ENCODE measurements at regions not wholly inside any gene's neighbourhood (a gene's known extent, or its start where the extent isn't known, plus 50 kb on each side); places are given as distances from the start of the nearest gene placed in this dataset.

DNA sequence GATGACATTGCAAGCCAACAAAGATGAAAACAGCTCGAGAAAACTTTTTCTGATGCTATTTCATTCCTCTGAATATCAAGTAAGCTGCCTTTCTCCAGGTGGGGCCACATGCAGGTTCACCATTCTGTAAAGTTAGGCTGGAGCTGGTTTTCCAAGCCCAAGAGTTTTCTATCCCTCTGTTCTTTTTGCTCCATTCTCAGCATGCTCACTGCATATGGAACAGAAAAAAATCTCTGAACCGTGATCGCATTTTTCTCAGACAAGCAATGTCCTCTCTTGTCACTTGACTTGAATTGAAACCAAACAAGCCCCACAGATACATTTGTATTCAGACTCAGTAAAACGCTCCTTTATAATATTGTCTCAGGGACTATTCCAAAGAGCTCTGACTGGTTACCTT lies 451.6 kb downstream of the FRK start:
- TF ChIP-seq, protein P1, sequence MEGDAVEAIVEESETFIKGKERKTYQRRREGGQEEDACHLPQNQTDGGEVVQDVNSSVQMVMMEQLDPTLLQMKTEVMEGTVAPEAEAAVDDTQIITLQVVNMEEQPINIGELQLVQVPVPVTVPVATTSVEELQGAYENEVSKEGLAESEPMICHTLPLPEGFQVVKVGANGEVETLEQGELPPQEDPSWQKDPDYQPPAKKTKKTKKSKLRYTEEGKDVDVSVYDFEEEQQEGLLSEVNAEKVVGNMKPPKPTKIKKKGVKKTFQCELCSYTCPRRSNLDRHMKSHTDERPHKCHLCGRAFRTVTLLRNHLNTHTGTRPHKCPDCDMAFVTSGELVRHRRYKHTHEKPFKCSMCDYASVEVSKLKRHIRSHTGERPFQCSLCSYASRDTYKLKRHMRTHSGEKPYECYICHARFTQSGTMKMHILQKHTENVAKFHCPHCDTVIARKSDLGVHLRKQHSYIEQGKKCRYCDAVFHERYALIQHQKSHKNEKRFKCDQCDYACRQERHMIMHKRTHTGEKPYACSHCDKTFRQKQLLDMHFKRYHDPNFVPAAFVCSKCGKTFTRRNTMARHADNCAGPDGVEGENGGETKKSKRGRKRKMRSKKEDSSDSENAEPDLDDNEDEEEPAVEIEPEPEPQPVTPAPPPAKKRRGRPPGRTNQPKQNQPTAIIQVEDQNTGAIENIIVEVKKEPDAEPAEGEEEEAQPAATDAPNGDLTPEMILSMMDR (IDR thresholded peaks at IDR 0.05): no peak
- no peak for TF ChIP-seq NFE2L1 (CRISPR knock-in tag; IDR thresholded peaks at IDR 0.05)
- TF ChIP-seq GRHL2 (CRISPR knock-in tag; IDR thresholded peaks at IDR 0.05; ENCODE audit: insufficient replicate concordance, severe bottlenecking): no peak
- no peak for TF ChIP-seq ATF1 (CRISPR knock-in tag; IDR thresholded peaks at IDR 0.05)
- TF ChIP-seq ESRRA (CRISPR knock-in tag; IDR thresholded peaks at IDR 0.05; ENCODE audit: borderline replicate concordance): no peak
- no peak for TF ChIP-seq CREM (CRISPR knock-in tag; IDR thresholded peaks at IDR 0.05)
- no peak for TF ChIP-seq GABPB1 (CRISPR knock-in tag; IDR thresholded peaks at IDR 0.05)
- TF ChIP-seq, protein P2, sequence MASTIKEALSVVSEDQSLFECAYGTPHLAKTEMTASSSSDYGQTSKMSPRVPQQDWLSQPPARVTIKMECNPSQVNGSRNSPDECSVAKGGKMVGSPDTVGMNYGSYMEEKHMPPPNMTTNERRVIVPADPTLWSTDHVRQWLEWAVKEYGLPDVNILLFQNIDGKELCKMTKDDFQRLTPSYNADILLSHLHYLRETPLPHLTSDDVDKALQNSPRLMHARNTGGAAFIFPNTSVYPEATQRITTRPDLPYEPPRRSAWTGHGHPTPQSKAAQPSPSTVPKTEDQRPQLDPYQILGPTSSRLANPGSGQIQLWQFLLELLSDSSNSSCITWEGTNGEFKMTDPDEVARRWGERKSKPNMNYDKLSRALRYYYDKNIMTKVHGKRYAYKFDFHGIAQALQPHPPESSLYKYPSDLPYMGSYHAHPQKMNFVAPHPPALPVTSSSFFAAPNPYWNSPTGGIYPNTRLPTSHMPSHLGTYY (CRISPR knock-in tag; IDR thresholded peaks at IDR 0.05): no peak
- TF ChIP-seq CBFB (CRISPR knock-in tag; IDR thresholded peaks at IDR 0.05; ENCODE audit: low read depth): no peak
- no peak for TF ChIP-seq SP1 (CRISPR knock-in tag; conservative IDR thresholded peaks at IDR 0.05)
- no peak for TF ChIP-seq JUN (CRISPR knock-in tag; IDR thresholded peaks at IDR 0.05)
- TF ChIP-seq, protein P3, sequence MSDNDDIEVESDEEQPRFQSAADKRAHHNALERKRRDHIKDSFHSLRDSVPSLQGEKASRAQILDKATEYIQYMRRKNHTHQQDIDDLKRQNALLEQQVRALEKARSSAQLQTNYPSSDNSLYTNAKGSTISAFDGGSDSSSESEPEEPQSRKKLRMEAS (CRISPR knock-in tag; IDR thresholded peaks at IDR 0.05): no peak
- TF ChIP-seq ZNF232 (CRISPR knock-in tag; IDR thresholded peaks at IDR 0.05): no peak
- no peak for TF ChIP-seq ELF4 (CRISPR knock-in tag; IDR thresholded peaks at IDR 0.05; ENCODE audit: low read depth)
